ENCODE measurements at regions not wholly inside any gene's neighbourhood (a gene's known extent, or its start where the extent isn't known, plus 50 kb on each side); places are given as distances from the start of the nearest gene placed in this dataset.

GRCh38 chr2:145235312-145235711 is 715.4 kb upstream of the ZEB2 start (continued):
- TF ChIP-seq ZNF462 (CRISPR knock-in tag; IDR thresholded peaks at IDR 0.05), result no peak
- TF ChIP-seq JUNB (IDR thresholded peaks at IDR 0.05; ENCODE audit: unreplicated experiment), result no peak

- H3K9me3 Mint-ChIP-seq, result no peaks in the 10 kb centered on the region
- H3K4me2 ChIP-seq, result no peak overlapping the region
- no peaks in the 10 kb centered on the region for H3K79me2 ChIP-seq (replicated peaks; ENCODE audit: insufficient read depth)
These were observed 710.6 kb upstream of the ZEB2 start for GRCh38 chr2:145230546-145230945.

GRCh38 chr2:145228506-145228905 is 708.6 kb upstream of the ZEB2 start:
- Histone ChIP-seq H3K27ac (ENCODE audit: low read depth) (no peak overlapping the region), H3F3A (replicated peaks; ENCODE audit: low read depth) (no peaks in the 10 kb centered on the region), H3K36me3 (ENCODE audit: insufficient read depth) (no peaks in the 10 kb centered on the region), H3K4me2 (no peak overlapping the region), H2AFZ (no peak overlapping the region), H3K27me3 (ENCODE audit: insufficient read depth) (no peaks in the 10 kb centered on the region), H3K4me3 (no peak overlapping the region), H3K4me1 (ENCODE audit: insufficient read depth) (no peaks in the 10 kb centered on the region), H3K9me2 (ENCODE audit: insufficient read depth) (no peaks in the 10 kb centered on the region), H3K79me2 (replicated peaks; ENCODE audit: insufficient read depth) (no peaks in the 10 kb centered on the region), H4K20me1 (replicated peaks; ENCODE audit: insufficient read depth) (no peaks in the 10 kb centered on the region)
- H3K4me1 Mint-ChIP-seq, result no peaks in the 10 kb centered on the region
- no peak overlapping the region for H3K4me3 Mint-ChIP-seq
- no peak for ATAC-seq
- H3K27me3 Mint-ChIP-seq (ENCODE audit: insufficient read depth, low read depth, poor library complexity), result no peaks in the 10 kb centered on the region
- H3K27ac Mint-ChIP-seq, result no peak overlapping the region
- DNase-seq (ENCODE audit: low spot score), result no peak
- H3K9me3 Mint-ChIP-seq, result peaks cover 3% of the 10 kb centered on the region; the same call in 1 of the 3 replicates
- no peaks in the 10 kb centered on the region for H3K36me3 Mint-ChIP-seq (ENCODE audit: low read depth)
- TF ChIP-seq CREB1 (CRISPR knock-in tag; IDR thresholded peaks at IDR 0.05; ENCODE audit: low read depth) (no peak), STAT1 (IDR thresholded peaks at IDR 0.05; ENCODE audit: unreplicated experiment) (no peak), ZNF331 (CRISPR knock-in tag; IDR thresholded peaks at IDR 0.05; ENCODE audit: low read depth) (no peak), CTCF (conservative IDR thresholded peaks at IDR 0.05; ENCODE audit: low read depth in 2 of 2) (no peak), ETS1 (IDR thresholded peaks at IDR 0.05) (no peak), POLR2AphosphoS5 (IDR thresholded peaks at IDR 0.05; ENCODE audit: low read depth) (no peak)

More at GRCh38 chr2:145230546-145230945, 710.6 kb upstream of the ZEB2 start:
- TF ChIP-seq CREB1 (CRISPR knock-in tag; IDR thresholded peaks at IDR 0.05; ENCODE audit: low read depth) (no peak), EZH2 (IDR thresholded peaks at IDR 0.05; ENCODE audit: low read depth, unreplicated experiment) (no peak)
- Histone ChIP-seq H3K4me3 (no peak overlapping the region), H3F3A (replicated peaks; ENCODE audit: low read depth) (no peaks in the 10 kb centered on the region), H4K20me1 (replicated peaks; ENCODE audit: insufficient read depth) (no peaks in the 10 kb centered on the region), H3K9me2 (ENCODE audit: insufficient read depth) (no peaks in the 10 kb centered on the region), H2AFZ (no peak overlapping the region), H3K36me3 (ENCODE audit: insufficient read depth) (no peaks in the 10 kb centered on the region), H3K4me1 (ENCODE audit: insufficient read depth) (no peaks in the 10 kb centered on the region), H3K27me3 (ENCODE audit: insufficient read depth) (no peaks in the 10 kb centered on the region), H3K27ac (ENCODE audit: low read depth) (no peak overlapping the region)
- no peak for ATAC-seq
- H3K4me3 Mint-ChIP-seq, result no peak overlapping the region
- H3K27ac Mint-ChIP-seq, result no peak overlapping the region
- DNase-seq (ENCODE audit: low spot score), result no peak
- H3K27me3 Mint-ChIP-seq (ENCODE audit: insufficient read depth, low read depth, poor library complexity), result no peaks in the 10 kb centered on the region
- H3K36me3 Mint-ChIP-seq (ENCODE audit: low read depth), result no peaks in the 10 kb centered on the region
- H3K4me1 Mint-ChIP-seq, result peaks cover 12% of the 10 kb centered on the region; the same call in 2 of the 3 replicates

Measured in GM23338 (cell line).